Common myeloid progenitor, CD34-positive (primary cell): ENCODE measurements at regions not wholly inside any gene's neighbourhood (a gene's known extent, or its start where the extent isn't known, plus 50 kb on each side); places are given as distances from the start of the nearest gene placed in this dataset.

ENCODE experiments used
- CTCF ChIA-PET: fragments of 350-600 bp; sonication (Branson Sonifier 250); formaldehyde crosslinking; loops from one replicate; lab custom pipeline; 2021; ENCODE audit warnings: antibody characterized with exemption; lab: Charles Lee
- POLR2A ChIA-PET: fragments of 350-600 bp; sonication (Branson Sonifier 250); formaldehyde crosslinking; loops from one replicate; lab custom pipeline; 2021; ENCODE audit warnings: antibody characterized with exemption; lab: Charles Lee
- DNase-seq, 3 donors: peaks; one replicate each; pipeline versions ENCODE4 v3.0.0 to v3.0.0-alpha.2; 2013
- H3K27ac ChIP-seq, 2 experiments: 1 replicate in 1 of 2; 2 replicates in 1 of 2; pipeline ENCODE4 v1.7.0; 2013; ENCODE audit warnings: inconsistent platforms in 2 of 2, low read length in 2 of 2, mild to moderate bottlenecking in 2 of 2, low read depth in 1 of 2, moderate library complexity in 1 of 2; ENCODE audit not compliant: severe bottlenecking in 2 of 2, insufficient read depth in 1 of 2, poor library complexity in 1 of 2
- H3K27me3 ChIP-seq, 5 experiments: replicated peaks in 2 of 5; 1 replicate in 3 of 5; 2 replicates in 2 of 5; pipeline versions ENCODE4 v1.6.1 to v1.7.0; 2013; ENCODE audit warnings: low read length in 4 of 5, mild to moderate bottlenecking in 2 of 5, moderate library complexity in 2 of 5, inconsistent platforms in 1 of 5; ENCODE audit not compliant: insufficient read depth in 5 of 5, control insufficient read depth in 4 of 5
- H3K36me3 ChIP-seq, 4 experiments: 1 replicate in 2 of 4; 2 replicates in 2 of 4; pipeline versions ENCODE4 v1.6.1 to v1.7.0; 2013; ENCODE audit warnings: low read length in 3 of 4, control low read depth in 1 of 4, mild to moderate bottlenecking in 1 of 4; ENCODE audit not compliant: control insufficient read depth in 4 of 4, insufficient read depth in 4 of 4
- H3K4me1 ChIP-seq, 4 experiments: 1 replicate in 3 of 4; 2 replicates in 1 of 4; pipeline versions ENCODE4 v1.6.1 to v1.7.1; 2013; ENCODE audit warnings: low read length in 3 of 4, mild to moderate bottlenecking in 3 of 4, control low read depth in 1 of 4, inconsistent platforms in 1 of 4, moderate library complexity in 1 of 4; ENCODE audit not compliant: control insufficient read depth in 4 of 4, insufficient read depth in 4 of 4; ENCODE audit errors: control extremely low read depth in 1 of 4
- H3K4me3 ChIP-seq, 7 experiments: 1 replicate in 4 of 7; 2 replicates in 3 of 7; pipeline versions ENCODE4 v1.5.1 to v1.7.0; 2013; ENCODE audit warnings: mild to moderate bottlenecking in 7 of 7, low read length in 6 of 7, moderate library complexity in 6 of 7, inconsistent platforms in 2 of 7, low read depth in 2 of 7, control low read depth in 1 of 7; ENCODE audit not compliant: insufficient read depth in 4 of 7, control insufficient read depth in 1 of 7; ENCODE audit errors: extremely low read depth in 1 of 7
- H3K9me3 ChIP-seq, 5 experiments: 1 replicate in 4 of 5; 2 replicates in 1 of 5; pipeline versions ENCODE4 v1.6.1 to v1.7.1; 2013; ENCODE audit warnings: low read length in 4 of 5, mild to moderate bottlenecking in 2 of 5, inconsistent platforms in 1 of 5, low read depth in 1 of 5, moderate library complexity in 1 of 5; ENCODE audit not compliant: control insufficient read depth in 4 of 5, insufficient read depth in 2 of 5; ENCODE audit errors: control extremely low read depth in 1 of 5
- WGBS: methylation state at CpG from one replicate; pipeline ENCODE4 v1.1.5; 2013; ENCODE audit not compliant: insufficient coverage; 5-methylcytosine and 5-hydroxymethylcytosine counted together

DNA sequence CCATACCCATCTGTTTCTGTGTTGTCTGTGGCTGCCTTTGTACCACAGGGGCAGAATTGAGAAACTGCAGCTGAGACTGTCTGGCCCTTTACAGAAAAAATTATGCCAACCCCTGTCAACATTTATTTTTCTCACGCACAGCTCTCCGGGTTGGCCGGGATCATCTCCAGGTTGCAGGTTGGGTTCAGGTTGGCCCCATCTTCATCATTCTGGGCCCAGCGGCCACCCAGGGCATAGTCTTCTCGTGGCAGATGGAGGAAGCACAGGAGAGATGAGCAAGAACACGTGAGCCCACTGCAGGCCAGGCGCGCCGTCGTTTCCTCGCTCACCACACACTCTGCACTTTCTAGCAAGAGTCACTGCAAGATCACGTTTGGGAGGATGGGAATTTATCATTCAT is 66.1 kb upstream of the SEC14L1 start:
- no peak overlapping the region for H3K4me3 ChIP-seq
- H3K27me3 ChIP-seq = peaks cover 0 to 7% (median 0%) of the 10 kb centered on the region in 5 experiments
- no peaks in the 10 kb centered on the region for H3K9me3 ChIP-seq
- ChIA-PET CTCF (interaction anchor here (0.5 to 2.0 kb wide), 3 partner anchors 9 to 207 kb away, joined by 3 to 5 read pairs (median 4); no protein-coding TSS in a partner anchor), POLR2A (no interaction called here)
- peaks cover 0 to 2% (median 0%) of the 10 kb centered on the region in 4 experiments for H3K4me1 ChIP-seq
- DNase-seq = no peak
- no peak overlapping the region for H3K27ac ChIP-seq
- 90% methylated on average over 10 of the region's 12 CpGs for WGBS
- H3K36me3 ChIP-seq = no peaks in the 10 kb centered on the region

DNA sequence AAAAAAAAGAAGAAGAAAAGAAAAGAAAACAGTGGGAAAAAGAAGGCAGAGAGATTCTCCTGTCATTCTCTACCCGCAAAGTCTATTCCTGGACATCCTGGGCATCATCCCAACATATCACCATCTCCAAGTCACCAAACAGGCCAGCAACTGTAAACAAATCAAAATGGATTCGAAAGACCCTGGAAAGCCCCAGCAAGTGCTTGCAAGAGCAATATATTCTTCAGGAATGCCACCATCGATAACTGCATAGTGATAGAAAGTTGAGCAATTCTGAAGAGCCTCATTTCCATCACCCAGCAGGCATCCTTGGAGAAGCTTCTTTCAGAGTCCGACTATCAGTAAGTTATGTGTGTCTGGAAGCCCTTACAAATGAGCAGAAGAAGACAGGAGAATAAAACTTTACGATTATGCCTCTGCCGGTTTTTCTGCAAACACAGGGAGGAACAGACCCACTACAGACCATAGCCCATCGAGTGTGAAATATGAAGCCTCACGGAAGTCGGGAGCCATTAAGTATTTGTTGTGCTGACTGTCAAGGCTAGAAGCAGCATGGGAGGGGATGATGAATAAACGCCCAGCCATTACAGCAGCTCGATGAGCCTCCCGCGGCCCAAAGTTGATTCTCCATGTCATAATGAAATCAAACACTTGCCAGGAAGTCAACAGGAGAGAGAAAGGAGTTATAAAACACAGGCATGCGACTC is 64.5 kb upstream of the SEC14L1 start:
- Histone ChIP-seq H3K27me3 (peaks cover 0 to 7% (median 0%) of the 10 kb centered on the region in 5 experiments), H3K4me1 (peaks cover 0 to 2% (median 0%) of the 10 kb centered on the region in 4 experiments), H3K4me3 (no peak overlapping the region), H3K36me3 (no peaks in the 10 kb centered on the region), H3K27ac (no peak overlapping the region), H3K9me3 (no peaks in the 10 kb centered on the region)
- CTCF ChIA-PET = interaction anchor here (0.6 to 1.1 kb wide), 2 partner anchors 9 to 198 kb away, joined by 3 read pairs; no protein-coding TSS in a partner anchor
- 67% methylated on average over 12 of the region's 14 CpGs for WGBS
- no peak for DNase-seq
- POLR2A ChIA-PET = no interaction called here

- 8% methylated on average over 4 of the region's 5 CpGs for WGBS
- no peaks in the 10 kb centered on the region for H3K27me3 ChIP-seq
- no peak overlapping the region for H3K27ac ChIP-seq
- peak; percentile 53 to 97 (median 96) for DNase-seq
- H3K4me3 ChIP-seq = no peak overlapping the region
- H3K4me1 ChIP-seq = peaks cover 0 to 42% (median 37%) of the 10 kb centered on the region in 4 experiments
- POLR2A ChIA-PET = interaction anchor here (0.5 kb wide), 1 partner anchor 69 kb away, joined by 3 read pairs; no protein-coding TSS in a partner anchor
- CTCF ChIA-PET = interaction anchor here (0.5 to 1.6 kb wide), 9 partner anchors 10 to 1316 kb away, joined by 3 to 4 read pairs (median 3); partner anchors contain the start of gene MGAT5B
- peaks cover 0 to 4% (median 0%) of the 10 kb centered on the region in 5 experiments for H3K9me3 ChIP-seq
- H3K36me3 ChIP-seq = no peaks in the 10 kb centered on the region
Measured at GRCh38 chr17:77083531-77083930, 57.2 kb upstream of the SEC14L1 start.

DNA sequence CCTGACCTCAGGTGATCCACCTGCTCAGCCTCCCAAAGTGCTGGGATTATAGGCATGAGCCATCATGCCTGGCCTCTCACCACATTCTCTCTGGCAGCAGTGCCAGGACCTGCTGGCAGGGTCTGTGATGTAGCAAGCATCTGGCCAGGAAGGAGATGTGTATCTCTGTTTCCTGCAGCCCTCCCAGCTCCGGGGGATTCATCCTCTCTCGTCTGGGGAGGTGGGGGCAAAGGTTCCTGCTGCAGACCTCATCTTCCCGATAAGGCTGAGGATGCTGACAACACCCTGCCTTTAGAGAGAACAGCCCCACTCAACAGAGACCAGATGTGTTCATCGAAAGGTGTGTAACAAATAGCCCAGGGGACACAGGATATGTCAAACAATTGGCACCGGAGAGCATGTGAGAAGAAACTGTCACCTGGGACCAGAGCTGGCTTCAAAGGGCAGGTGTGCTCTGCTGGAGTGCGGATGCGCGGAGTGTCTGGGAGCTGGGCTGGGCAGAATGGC is 54.8 kb upstream of the SEC14L1 start:
- Histone ChIP-seq H3K27me3 (no peaks in the 10 kb centered on the region), H3K4me1 (peaks cover 7 to 65% (median 54%) of the 10 kb centered on the region in 4 experiments), H3K27ac (peak overlapping the region in 1 of 2 experiments; percentile 47), H3K4me3 (peak overlapping the region in 5 of 7 experiments; percentile 9 to 54 (median 42)), H3K36me3 (peaks cover 2 to 5% (median 3%) of the 10 kb centered on the region in 4 experiments), H3K9me3 (peaks cover 0 to 4% (median 0%) of the 10 kb centered on the region in 5 experiments)
- POLR2A ChIA-PET = no interaction called here
- 11% methylated on average over 8 of the region's 8 CpGs for WGBS
- DNase-seq = peak; percentile 82 to 97 (median 95)
- CTCF ChIA-PET = interaction anchor here (0.9 to 1.8 kb wide), 6 partner anchors 13 to 97 kb away, joined by 3 to 6 read pairs (median 5); no protein-coding TSS in a partner anchor

DNA sequence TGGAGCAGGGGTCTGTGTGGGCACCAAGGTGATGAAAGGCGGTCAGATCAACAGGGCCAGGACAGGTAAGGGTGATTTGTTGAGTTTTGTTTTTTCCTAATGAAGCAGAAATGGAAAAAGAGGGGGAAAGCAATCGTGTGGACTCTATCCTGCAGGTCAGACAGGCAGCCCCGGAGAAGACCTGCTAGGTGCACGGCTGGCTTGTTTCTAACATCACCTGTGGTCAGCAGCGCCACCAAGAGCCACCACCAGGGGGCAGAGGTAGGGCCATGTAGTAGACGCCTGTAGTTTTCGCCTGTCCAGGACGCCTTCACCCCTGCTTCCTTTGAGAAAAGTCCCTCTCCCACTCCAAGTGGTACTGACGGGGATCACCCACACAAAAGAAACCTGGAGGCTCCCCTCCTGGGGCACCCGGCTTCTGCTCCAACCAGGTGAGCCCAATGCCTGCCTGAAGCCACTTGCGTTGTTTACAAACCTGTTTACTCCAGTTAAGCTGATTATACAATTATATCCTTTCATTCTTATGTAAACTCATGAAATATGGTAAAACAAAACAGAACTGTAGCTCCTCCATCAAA is 54.2 kb upstream of the SEC14L1 start:
- peaks cover 0 to 4% (median 0%) of the 10 kb centered on the region in 5 experiments for H3K9me3 ChIP-seq
- 19% methylated on average over 8 of the region's 11 CpGs for WGBS
- CTCF ChIA-PET = interaction anchor here (0.8 to 1.8 kb wide), 11 partner anchors 11 to 156 kb away, joined by 3 to 6 read pairs (median 3); no protein-coding TSS in a partner anchor
- H3K27ac ChIP-seq = peak overlapping the region in 1 of 2 experiments; percentile 47
- H3K27me3 ChIP-seq = no peaks in the 10 kb centered on the region
- DNase-seq = peak; percentile 46 to 66 (median 59)
- H3K4me3 ChIP-seq = peak overlapping the region in 5 of 7 experiments; percentile 9 to 54 (median 42)
- H3K36me3 ChIP-seq = peaks cover 2 to 7% (median 4%) of the 10 kb centered on the region in 4 experiments
- POLR2A ChIA-PET = no interaction called here
- H3K4me1 ChIP-seq = peaks cover 7 to 67% (median 54%) of the 10 kb centered on the region in 4 experiments

- Histone ChIP-seq H3K9me3 (peaks cover 0 to 2% (median 0%) of the 10 kb centered on the region in 5 experiments), H3K27ac (peak overlapping the region in 1 of 2 experiments; percentile 27), H3K4me1 (peaks cover 7 to 67% (median 54%) of the 10 kb centered on the region in 4 experiments), H3K36me3 (peaks cover 2 to 15% (median 10%) of the 10 kb centered on the region in 4 experiments), H3K4me3 (peak overlapping the region in 4 of 7 experiments; percentile 73 to 86 (median 84)), H3K27me3 (no peaks in the 10 kb centered on the region)
- CTCF ChIA-PET = interaction anchor here (0.5 to 1.8 kb wide), 18 partner anchors 10 to 176 kb away, joined by 3 to 7 read pairs (median 3); no protein-coding TSS in a partner anchor
- no peak for DNase-seq
- WGBS = 81% methylated on average over 10 of the region's 16 CpGs
- POLR2A ChIA-PET = interaction anchor here (0.6 to 1.4 kb wide), 6 partner anchors 52 to 263 kb away, joined by 3 to 6 read pairs (median 4); partner anchors contain the start of gene SEC14L1
Measured at GRCh38 chr17:77087650-77088454, 52.9 kb upstream of the SEC14L1 start.
